ENCODE measurements at regions not wholly inside any gene's neighbourhood (a gene's known extent, or its start where the extent isn't known, plus 50 kb on each side); places are given as distances from the start of the nearest gene placed in this dataset. TPM values are rescaled to one million over a fixed set of nuclear protein-coding genes. Genes with fewer than 3 reads are reported as not detected.
"Not testable (repeated sequence)": the region's sequence is repeated elsewhere in the genome, so short reads cannot be mapped to it uniquely, and the experiment has no call there.

DNA sequence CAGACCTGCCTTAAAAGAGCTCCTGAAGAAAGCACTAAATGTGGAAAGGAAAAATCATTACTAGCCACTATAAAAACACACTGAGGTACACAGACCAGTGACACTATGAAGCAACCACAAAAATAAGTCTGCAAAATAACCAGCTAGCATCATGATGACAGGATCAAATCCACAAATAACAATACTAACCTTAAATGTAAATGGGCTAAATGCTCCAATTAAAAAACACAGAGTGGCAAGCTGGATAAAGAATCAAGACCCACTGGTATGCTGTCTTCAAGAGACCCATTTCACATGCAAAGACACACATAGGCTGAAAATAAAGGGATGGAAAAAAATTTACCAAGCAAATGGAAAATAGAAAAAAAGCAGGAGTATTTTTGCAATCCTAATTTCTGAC, 114.5 kb downstream of the MTHFS start:
- H2BK120ac ChIP-seq (replicated peaks; ENCODE audit: low read depth, low read length) = not testable (repeated sequence)

More for the DNA sequence above, 114.5 kb downstream of the MTHFS start:
- H2BK20ac ChIP-seq (ENCODE audit: low read length); H3K79me2 ChIP-seq (ENCODE audit: control insufficient read depth in 1 of 2, insufficient read depth in 2 of 2, low read length in 2 of 2); H3K18ac ChIP-seq (ENCODE audit: extremely low read depth, low read length); H4K20me1 ChIP-seq (replicated peaks in 1 of 2; ENCODE audit: control insufficient read depth in 1 of 2, insufficient read depth in 2 of 2, low read length in 2 of 2); H3K4ac ChIP-seq (replicated peaks; ENCODE audit: insufficient read length, low read depth, low read length); H3K4me2 ChIP-seq (ENCODE audit: insufficient read depth in 1 of 2, low read depth in 2 of 2, low read length in 2 of 2); H2BK15ac ChIP-seq (ENCODE audit: low read length); H3K23me2 ChIP-seq (ENCODE audit: low read depth, low read length); DNase-seq (ENCODE audit: low read depth in 1 of 2, low spot score in 2 of 2); H3K36me3 ChIP-seq (ENCODE audit: control insufficient read depth in 2 of 4, insufficient read depth in 4 of 4, low read length in 3 of 4); H3K27me3 ChIP-seq (replicated peaks in 1 of 4; ENCODE audit: control insufficient read depth in 3 of 4, extremely low read depth in 1 of 4, insufficient read depth in 3 of 4, low read length in 3 of 4); H3K27ac ChIP-seq (ENCODE audit: low read depth, low read length); H3K23ac ChIP-seq (ENCODE audit: insufficient read length); H4K5ac ChIP-seq (ENCODE audit: insufficient read length, low read depth, low read length); H3K56ac ChIP-seq (replicated peaks; ENCODE audit: insufficient read length, low read depth, low read length); H3K4me1 ChIP-seq (replicated peaks in 1 of 4; ENCODE audit: control insufficient read depth in 3 of 4, insufficient read depth in 4 of 4, low read length in 3 of 4); CTCF ChIA-PET (ENCODE audit: partially characterized antibody); POLR2A ChIA-PET (ENCODE audit: partially characterized antibody); H2BK12ac ChIP-seq (ENCODE audit: low read depth, low read length); H4K91ac ChIP-seq (replicated peaks; ENCODE audit: insufficient read length, low read length); H4K8ac ChIP-seq (ENCODE audit: extremely low read depth, insufficient read depth, low read length); H3K9me3 ChIP-seq (ENCODE audit: insufficient read depth in 2 of 2, low read depth in 1 of 2, low read length in 1 of 2); H3K14ac ChIP-seq (ENCODE audit: insufficient read length); H3K9ac ChIP-seq (replicated peaks in 1 of 4; ENCODE audit: extremely low read depth in 1 of 4, low read depth in 3 of 4, low read length in 3 of 4); H2AK5ac ChIP-seq (ENCODE audit: low read depth, low read length); H2BK5ac ChIP-seq (ENCODE audit: low read depth, low read length); H3K4me3 ChIP-seq (ENCODE audit: extremely low read depth in 1 of 4, insufficient read depth in 2 of 4, low read depth in 3 of 4, low read length in 4 of 4); H3K79me1 ChIP-seq (ENCODE audit: low read depth, low read length); H2AFZ ChIP-seq (ENCODE audit: low read length); FAIRE-seq: not testable (repeated sequence)

Small RNAs in the stretch of these regions (small RNA-seq; reads per million reads assigned to genes)
- gene AC026826.2 (ENCODE audit: insufficient read depth) (not detected), gene AC026826.3 (ENCODE audit: insufficient read depth) (not detected)

Data from H1 (cell line).